Panc1 (cell line): ENCODE measurements at regions not wholly inside any gene's neighbourhood (a gene's known extent, or its start where the extent isn't known, plus 50 kb on each side); places are given as distances from the start of the nearest gene placed in this dataset.

ENCODE experiments used
- SIN3A ChIP-seq: IDR thresholded peaks from 2 replicates; pipeline ENCODE4 v1.6.1; 2012; ENCODE audit warnings: low read depth, mild to moderate bottlenecking, low read length, moderate library complexity, borderline replicate concordance; ENCODE audit not compliant: insufficient read depth
- TF ChIP-seq, protein P1 (sequence below): fragments of 450-650 bp; IDR thresholded peaks from 2 replicates; pipeline ENCODE4 v1.5.1; 2017; ENCODE audit warnings: mild to moderate bottlenecking

DNA sequence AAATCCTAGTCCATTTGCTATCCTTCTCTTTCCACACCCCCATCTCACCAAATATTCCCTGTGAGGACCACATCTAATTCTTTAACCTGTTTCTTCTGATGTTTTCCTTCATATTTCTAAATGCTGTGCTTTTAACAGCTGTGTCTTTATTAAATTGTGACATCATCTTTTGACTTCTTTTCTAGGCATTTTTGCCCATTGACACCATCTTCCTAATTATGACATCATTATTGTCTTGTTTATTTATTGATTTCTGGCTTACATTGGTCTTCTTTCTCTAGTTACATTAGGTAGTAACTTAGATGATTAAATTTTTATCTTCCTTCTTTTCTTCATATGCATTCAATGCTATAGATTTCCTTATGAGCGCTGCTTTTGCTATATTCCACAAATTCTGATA is 175.8 kb upstream of the PDE5A start:
- no peak for TF ChIP-seq SIN3A
- TF ChIP-seq, protein P1, sequence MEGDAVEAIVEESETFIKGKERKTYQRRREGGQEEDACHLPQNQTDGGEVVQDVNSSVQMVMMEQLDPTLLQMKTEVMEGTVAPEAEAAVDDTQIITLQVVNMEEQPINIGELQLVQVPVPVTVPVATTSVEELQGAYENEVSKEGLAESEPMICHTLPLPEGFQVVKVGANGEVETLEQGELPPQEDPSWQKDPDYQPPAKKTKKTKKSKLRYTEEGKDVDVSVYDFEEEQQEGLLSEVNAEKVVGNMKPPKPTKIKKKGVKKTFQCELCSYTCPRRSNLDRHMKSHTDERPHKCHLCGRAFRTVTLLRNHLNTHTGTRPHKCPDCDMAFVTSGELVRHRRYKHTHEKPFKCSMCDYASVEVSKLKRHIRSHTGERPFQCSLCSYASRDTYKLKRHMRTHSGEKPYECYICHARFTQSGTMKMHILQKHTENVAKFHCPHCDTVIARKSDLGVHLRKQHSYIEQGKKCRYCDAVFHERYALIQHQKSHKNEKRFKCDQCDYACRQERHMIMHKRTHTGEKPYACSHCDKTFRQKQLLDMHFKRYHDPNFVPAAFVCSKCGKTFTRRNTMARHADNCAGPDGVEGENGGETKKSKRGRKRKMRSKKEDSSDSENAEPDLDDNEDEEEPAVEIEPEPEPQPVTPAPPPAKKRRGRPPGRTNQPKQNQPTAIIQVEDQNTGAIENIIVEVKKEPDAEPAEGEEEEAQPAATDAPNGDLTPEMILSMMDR = no peak
